GM21717 (cell line): ENCODE measurements at regions not wholly inside any gene's neighbourhood (a gene's known extent, or its start where the extent isn't known, plus 50 kb on each side); places are given as distances from the start of the nearest gene placed in this dataset.

Experiments used
- ATAC-seq: cut with Tn5 transposase; IDR thresholded peaks from one replicate; pipeline ENCODE4 v1.9.1; 2021; ENCODE audit warnings: mild to moderate bottlenecking, moderate library complexity; ENCODE audit not compliant: unreplicated experiment

- ATAC-seq = no peak
Observed at GRCh38 chr22:22799561-22799960, 88.1 kb upstream of the IGLL5 start.

GRCh38 chr22:22800716-22801115 is 86.9 kb upstream of the IGLL5 start:
- no peak for ATAC-seq

DNA sequence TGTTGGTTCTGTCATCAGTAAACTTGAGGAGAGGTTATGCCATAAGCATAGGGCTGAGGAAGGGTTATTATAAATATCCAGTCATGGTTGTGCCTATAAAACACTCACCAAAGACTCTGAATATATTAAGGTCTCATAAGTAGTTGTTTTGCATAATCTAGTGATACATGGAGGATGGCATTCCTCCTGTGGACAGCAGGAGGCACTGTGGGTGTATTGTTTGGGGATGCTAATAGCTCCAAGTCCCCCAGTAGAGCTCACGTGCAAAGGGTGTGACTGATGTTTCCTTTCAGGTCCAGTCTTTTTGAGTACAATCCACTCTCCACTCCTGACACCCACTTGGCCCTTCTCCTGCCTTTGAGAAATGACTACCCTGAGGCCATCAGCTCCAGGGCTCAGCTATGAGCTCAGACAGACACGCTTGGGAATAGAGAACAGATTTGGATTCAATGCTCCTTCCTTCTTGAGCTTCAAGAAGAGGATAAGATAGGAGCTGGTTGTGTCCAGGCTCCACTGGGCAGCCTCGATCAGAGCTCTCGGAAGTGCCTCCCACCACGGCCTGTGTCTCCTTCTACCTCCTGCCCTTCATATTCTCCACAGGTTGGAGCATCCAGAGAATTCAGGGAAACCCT is 85.2 kb upstream of the IGLL5 start:
- no peak for ATAC-seq

- no peak for ATAC-seq
Observed at GRCh38 chr22:22803285-22803853, 84.2 kb upstream of the IGLL5 start.

DNA sequence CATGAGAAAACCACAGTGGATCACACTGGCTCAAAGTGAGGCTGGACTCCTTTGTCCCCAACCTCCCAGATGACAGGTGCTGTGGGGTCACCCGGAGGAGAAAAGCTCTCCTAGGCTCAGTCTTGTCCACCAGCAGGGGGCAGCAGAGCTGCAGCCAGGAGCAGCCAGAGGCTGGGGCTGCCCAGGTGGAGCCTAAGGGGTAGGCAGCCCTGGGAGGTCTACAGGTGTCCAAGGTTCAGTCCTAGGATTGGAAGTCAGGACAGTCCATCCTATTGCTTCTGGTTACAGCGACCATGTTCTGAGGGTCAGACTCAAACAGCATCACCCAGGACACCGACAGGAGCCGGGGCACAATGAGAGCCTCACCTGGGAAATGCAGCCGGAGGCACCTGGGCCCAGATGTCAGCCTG is 77.6 kb upstream of the IGLL5 start:
- ATAC-seq = no peak

GRCh38 chr22:22810471-22810870 is 77.1 kb upstream of the IGLL5 start:
- no peak for ATAC-seq

- ATAC-seq = no peak
Observed at GRCh38 chr22:22811016-22812009, 76.3 kb upstream of the IGLL5 start.

DNA sequence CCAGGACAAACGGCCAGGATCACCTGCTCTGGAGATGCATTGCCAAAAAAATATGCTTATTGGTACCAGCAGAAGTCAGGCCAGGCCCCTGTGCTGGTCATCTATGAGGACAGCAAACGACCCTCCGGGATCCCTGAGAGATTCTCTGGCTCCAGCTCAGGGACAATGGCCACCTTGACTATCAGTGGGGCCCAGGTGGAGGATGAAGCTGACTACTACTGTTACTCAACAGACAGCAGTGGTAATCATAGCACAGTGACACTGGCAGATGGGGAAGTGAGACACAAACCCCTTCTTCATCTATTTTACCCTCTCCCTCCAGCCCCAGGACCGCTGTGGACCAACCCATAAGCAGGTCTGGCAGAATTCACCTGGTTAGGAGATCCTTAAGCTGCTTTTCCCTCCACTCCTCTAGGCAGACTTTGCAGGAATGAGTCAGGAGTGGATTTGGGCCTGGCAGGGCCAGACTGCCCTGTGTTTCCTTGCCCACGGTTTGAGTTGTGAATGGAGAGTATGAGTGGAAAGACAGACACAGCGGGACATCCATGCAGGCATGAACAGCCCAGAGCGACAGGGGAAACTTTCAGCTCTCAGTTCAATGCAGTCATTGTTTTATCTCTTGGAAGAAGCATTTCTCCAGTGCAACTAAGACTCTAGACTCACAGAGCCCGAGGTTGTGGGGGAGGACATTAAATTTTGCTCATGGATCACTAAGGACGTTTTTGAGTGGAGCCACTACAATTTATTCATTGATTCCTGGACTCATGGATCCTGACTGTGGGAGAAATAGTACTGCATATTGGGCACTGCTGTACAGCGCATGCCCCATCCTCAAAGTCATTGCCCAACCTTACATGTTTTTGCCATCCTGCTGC is 75.3 kb upstream of the IGLL5 start:
- ATAC-seq = no peak

DNA sequence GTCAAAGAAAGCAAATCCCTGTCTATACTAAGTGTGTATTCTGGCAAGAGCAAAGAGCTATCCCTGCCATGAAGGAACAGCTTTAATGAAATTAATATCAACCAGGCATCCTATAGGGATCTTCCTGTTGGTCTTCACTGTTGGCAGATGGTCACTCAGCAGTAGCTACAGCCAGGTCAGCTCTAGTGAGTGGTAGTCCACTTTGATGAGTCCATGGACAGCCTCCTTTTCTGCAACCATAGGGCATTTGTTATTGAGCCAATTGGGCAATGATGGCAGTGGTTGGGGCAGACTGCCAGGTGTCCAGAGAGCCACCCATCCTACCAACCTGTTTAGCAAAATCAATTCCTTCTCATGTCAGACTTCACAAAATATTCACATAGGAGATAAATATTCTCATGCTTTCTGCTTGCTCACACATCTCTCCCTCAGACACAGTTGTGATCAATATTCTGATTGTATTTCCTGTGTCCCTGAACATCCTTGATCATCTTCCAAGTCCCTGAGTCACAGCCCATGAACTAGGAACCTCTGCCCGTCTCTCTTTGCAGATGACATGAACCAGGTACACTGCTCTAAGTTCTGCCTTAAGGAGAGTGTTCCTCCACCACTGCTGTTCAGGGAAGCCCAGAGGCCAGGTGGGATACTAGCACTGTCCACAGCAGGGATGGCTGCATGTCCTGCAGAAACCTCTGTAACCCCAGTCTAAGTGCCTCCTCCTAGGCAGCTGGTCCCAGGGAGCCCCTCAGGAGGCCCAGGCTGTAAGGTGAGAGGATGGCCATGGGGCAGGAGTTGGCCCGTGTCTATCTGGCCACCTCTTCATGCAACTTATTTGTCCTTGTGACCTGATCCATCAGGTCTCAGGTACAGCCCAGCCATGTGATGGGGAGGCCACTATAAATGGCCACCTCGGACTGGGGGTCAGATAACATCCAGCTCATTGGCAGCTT is 74.2 kb upstream of the IGLL5 start:
- ATAC-seq = no peak

DNA sequence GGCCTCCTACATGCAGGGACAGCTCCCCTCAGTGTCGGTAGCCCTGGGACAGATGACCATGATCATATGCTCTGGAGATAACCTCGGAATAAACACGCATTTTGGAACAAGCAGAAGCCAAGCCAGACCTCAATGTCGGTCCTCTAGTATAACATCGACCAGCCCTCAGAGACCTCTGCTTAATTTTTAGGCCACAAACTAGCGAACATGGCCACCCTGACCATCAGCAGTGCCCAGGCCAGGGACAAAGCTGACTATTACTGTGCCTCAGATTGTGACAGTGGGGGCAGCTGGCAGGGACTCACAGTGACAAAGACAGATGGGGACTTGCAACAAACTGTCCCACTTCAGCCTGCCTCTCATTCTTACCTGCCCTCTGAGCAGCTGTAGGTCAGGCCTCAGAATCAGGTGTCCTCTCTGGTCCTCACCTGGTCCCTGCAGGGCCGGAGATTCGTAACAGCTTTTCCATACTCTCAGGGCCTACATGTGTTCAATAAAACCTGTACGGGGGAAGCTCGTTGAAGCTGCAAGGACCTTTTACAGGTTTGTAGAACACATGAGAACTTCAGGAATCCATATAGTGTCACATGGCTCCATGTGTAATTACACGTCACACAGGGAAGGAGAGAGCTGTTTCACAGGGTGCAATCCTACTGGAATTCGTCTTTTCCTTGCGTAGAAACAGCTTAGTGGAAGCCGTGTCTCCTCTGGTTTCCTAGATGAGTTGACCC is 72.8 kb upstream of the IGLL5 start:
- no peak for ATAC-seq

- no peak for ATAC-seq
Observed at GRCh38 chr22:22815397-22816170, 72.0 kb upstream of the IGLL5 start.

DNA sequence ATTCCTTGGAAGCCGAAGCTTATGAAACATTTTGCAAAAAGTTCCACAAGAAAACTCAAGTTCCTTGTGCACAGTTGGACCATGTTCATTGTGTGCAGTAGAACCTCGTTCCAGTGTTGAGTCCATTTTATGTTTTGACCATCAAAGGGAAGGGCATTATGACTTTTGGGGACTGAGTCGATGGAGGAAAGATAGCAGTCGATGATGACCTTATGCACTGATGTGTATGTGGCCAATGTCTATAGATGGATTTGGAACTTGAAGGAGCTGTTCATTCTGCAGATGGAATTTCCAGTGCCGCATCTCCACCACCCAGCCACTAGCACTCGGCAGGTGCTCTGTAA is 71.5 kb upstream of the IGLL5 start:
- ATAC-seq = no peak

GRCh38 chr22:22816766-22817410 is 70.7 kb upstream of the IGLL5 start:
- ATAC-seq = no peak

GRCh38 chr22:22817468-22818201 is 70.0 kb upstream of the IGLL5 start:
- no peak for ATAC-seq

- ATAC-seq = no peak
Observed at GRCh38 chr22:22818202-22818538, 69.4 kb upstream of the IGLL5 start.

DNA sequence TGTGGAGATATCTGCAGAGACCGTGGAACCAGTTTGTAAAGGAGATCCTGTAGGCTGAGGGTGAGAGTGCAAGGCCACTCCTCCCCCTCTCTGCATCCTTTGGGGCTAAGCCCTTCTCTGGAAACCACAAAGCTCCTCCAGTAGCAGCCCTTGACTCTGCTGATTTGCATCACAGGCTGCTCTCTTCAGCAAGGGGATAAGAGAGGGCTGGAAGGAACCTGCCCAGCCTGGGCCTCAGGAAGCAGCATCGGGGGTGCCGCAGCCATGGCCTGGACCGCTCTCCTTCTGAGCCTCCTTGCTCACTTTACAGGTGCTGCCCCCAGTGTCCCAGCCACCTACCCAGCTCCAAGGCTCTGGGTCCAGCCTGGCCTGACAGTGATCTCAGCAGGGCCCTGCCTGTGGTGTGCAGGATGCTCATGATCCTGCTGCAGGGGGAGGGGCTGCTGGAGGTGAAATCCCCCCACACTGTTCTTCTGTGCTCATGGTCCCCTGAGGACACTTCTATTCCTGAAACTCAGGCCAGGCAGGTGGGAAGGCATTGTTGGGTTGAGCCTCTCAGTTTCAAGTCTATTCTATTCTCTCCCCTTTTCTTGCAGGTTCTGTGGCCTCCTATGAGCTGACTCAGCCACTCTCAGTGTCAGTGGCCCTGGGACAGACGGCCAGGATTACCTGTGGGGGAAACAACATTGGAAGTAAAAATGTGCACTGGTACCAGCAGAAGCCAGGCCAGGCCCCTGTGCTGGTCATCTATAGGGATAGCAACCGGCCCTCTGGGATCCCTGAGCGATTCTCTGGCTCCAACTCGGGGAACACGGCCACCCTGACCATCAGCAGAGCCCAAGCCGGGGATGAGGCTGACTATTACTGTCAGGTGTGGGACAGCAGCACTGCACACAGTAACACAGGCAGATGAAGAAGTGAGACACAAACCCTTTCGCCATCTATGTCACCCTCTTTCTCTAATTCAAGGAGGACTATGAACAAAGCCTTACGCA is 68.5 kb upstream of the IGLL5 start:
- ATAC-seq = no peak
